Stimulated activated naive CD8-positive, alpha-beta T cell treated with anti-CD3 and anti-CD28 coated beads, Interleukin-15, Interleukin-2, amounts not matched to agents 100 U/mL and 50 U/mL, for 24 hours (primary cell): ENCODE measurements at regions not wholly inside any gene's neighbourhood (a gene's known extent, or its start where the extent isn't known, plus 50 kb on each side); places are given as distances from the start of the nearest gene placed in this dataset.
"Not testable (repeated sequence)": the region's sequence is repeated elsewhere in the genome, so short reads cannot be mapped to it uniquely, and the experiment has no call there.

Experiments
- ATAC-seq: fragments of 150-1000 bp; cut with Tn5 transposase; one replicate; pipeline ENCODE4 v1.10.0; 2021
- DNase-seq: peaks from one replicate; pipeline ENCODE4 v3.0.0; 2021

DNA sequence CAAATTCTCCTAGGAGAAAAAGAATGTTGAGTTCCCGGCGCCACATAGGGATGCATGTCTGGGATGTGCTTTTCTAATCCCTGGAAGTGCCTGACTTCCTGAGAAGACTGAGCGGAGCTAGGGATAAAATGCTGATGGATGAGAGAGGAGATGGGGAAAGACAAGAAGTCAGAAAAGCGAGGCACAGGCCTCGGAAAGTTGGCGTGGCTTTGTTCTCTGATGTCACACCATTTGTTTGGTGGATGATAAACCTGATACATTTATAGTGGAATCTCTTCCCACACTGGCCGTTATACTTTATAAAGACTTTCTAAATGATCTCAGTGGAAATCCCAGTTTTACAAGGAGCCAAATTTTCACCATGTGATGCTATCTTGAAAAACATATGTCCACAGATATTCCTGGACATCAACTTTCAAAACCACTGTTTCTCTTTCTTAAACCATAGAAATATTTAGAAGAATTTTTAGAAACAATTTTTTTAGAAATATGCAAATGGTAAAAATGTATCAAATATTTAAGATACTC, 188.8 kb upstream of the SVIL start:
- ATAC-seq, result no peak
- DNase-seq, result no peak

DNA sequence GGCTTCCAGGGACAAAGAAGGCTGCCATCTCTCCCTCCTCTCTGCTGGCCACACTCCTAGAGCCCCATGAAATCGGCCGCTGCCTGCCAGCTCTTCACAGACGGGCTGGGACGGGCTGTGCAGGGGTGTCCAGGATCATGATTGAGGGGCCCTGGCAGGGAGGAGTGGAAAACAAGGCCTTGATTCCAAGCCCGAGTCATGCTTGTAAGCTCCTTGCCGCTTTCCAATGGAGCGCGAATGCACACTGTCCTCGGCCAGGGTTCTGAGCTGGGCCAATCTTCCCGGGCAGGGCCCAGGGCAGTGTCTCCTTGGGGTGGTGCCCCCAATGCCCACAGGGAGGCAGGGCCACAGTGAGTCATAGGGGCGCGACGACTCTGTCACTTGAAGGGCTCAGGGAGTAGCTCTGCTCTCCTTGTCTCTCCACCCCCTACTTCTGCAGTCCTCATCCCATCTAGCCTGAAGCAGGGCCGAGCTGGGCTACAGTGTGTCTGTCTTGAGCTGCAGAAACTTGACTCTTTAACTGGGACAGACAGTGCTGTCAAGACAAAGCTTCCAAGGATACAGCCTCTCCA, 186.2 kb upstream of the SVIL start:
- DNase-seq (no peak), ATAC-seq (no peak)

GRCh38 chr10:29816801-29817558, 182.2 kb upstream of the SVIL start:
- ATAC-seq, result no peak
- no peak for DNase-seq

GRCh38 chr10:29815572-29815971, 180.8 kb upstream of the SVIL start:
- DNase-seq, result no peak
- ATAC-seq, result no peak

DNA sequence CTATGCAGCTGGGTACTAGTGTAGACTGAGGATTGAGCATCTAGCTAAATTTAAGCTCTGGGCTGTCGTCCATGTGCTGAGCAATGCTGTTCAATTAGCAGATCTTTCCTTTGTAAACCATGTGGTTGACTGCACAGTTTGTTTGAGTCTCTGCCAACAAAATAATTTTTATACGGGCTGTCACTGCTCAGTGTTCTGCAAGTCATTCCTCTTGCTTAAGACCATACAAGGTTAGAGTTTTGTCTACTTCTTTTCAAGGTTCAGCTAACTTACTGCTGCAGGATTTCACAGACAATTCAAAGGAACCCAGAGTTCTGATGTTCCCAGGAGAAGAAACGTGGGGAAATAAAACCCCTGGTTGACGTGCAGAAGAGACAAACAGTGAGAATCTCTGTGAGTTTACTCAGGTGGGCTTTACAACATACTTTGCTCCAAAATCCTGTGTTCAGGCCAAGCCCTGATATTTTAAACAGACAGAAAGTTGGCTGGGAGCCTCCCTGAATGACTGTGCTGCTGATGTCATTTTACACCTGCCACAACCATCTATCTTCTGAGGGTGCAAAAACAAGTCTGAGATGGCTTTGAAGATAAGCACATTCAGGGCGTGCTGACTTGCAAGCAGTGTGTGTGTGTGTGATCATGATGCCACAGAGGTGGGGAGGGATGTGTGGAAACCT, 177.1 kb upstream of the SVIL start:
- DNase-seq (peak; percentile 7), ATAC-seq (peak; percentile 74)

- ATAC-seq, result no peak
- DNase-seq, result no peak
Measured at GRCh38 chr10:29810816-29811215, 176.0 kb upstream of the SVIL start.

GRCh38 chr10:29810231-29810630, 175.5 kb upstream of the SVIL start:
- DNase-seq, ATAC-seq: not testable (repeated sequence)

DNA sequence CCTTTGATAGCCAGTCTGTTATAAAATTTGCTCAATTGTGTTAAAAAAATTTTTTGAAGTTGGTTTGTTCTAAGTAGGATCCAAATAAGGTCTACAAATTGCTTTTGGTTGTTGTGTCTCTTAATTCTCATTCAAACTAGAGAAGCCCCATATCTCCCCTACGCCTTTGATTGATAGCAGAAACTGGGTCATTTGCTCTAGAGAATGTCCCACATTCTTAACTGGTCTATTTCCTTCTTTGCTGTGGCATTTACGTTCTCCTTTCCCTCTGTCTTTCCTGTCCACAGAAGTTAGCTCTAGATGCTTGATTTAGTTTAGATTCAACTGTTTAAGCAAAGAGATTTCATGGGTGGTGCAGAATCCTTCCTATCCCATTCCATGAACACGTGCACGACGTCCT, 174.6 kb upstream of the SVIL start:
- ATAC-seq (no peak), DNase-seq (no peak)

DNA sequence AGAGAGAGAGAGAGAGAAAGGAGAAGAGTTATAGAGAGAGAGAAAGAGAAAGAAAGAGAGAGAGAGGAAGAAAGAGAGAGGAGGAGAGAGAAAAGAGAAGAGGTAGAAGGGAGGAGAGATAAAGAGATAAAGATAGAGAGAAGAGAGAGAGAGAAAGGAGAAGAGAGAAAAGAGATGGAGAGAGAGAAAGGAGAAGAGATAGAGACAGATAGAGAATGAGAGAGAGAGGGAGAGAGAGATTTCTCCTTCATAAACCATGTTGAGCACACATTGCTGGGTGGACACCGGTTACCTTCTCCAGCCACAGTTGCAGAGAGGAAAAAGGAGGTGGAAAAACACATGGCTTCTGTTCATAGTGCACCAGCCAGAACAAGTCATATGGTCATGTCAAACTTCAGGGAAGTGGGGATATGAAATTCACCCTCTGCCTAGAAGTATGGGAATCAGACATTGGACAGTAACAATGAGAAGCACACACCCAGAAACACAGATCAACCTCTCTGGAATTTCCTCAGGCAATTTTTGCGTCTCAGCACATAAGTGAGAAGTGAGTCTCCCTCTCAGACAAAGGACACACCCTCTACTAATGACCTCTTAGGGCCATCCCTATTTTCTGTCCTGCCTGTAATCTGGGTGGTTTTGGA, 172.5 kb upstream of the SVIL start:
- ATAC-seq, result no peak
- no peak for DNase-seq

DNA sequence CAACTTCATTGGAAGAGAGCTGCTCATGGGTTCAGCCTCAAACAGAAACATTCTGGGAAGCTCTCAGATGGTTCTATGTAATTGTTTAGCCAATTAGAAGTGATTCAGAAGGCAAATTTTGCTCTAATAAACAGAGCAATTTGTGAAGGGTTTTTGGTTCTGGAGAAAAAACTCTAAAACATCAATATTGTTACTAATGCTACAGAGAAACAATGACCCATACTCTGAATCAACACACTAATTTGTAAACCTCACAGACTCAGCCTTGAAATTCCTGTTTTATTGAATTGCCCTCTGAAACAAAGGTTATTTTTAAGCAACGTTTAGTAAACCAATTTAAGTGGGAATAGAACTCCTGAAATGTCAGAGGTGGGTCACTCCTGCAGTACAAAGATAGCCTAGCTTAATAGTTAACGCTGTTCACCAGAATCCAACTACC, 171.6 kb upstream of the SVIL start:
- DNase-seq (no peak), ATAC-seq (no peak)

DNA sequence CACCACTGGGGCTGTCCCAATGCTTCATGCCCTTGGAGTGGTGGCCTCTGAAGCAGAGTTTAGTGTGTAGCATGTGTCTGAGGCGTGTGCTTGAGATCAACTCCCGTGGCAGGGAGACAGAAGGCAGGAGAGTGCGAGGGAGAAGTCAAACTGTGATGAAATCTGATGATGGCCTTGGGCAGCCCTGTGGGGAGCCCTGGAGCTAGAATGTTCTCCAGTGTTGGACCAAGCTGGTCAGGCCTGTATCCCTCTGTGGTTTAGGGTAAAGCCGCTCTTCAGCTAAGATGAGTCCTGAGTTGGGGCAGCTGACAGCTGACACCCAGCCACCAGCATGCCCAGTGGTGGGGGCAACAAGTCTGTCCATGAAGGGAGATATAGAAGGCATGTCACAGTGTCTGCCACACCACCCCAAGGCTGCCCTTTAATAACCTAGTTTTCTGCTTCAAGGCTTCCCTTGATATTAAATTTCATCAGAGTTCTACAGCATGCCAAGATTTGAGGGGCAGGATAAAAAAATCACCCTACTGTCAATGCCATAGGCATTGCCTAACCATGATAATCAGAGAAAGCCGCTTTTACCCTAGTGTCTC, 170.5 kb upstream of the SVIL start:
- DNase-seq (no peak), ATAC-seq (no peak)

- ATAC-seq (peak; percentile 59), DNase-seq (peak; percentile 7)
Measured at GRCh38 chr10:29804025-29804852, 169.5 kb upstream of the SVIL start.

DNA sequence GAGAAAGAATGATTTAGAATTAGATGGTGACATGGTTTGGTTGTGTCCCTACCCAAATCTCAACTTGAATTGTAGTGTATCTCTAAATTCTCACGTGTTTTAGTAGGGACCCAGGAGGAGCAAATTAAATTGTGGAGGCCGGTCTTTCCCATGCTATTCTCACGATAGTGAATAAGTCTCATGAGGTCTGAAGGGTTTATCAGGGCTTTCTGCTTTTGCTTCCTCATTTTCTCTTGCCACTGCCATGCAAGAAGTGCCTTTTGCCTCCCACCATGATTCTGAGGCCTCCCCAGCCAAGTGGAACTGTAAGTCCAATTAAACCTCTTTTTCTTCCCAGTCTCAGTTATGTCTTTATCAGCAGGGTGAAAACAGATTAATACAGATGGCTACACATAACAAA, 167.4 kb upstream of the SVIL start:
- no peak for DNase-seq
- no peak for ATAC-seq

GRCh38 chr10:29798921-29799690, 164.3 kb upstream of the SVIL start:
- ATAC-seq, result no peak
- DNase-seq, result no peak

GRCh38 chr10:29797616-29798015, 162.8 kb upstream of the SVIL start:
- ATAC-seq (no peak), DNase-seq (no peak)

DNA sequence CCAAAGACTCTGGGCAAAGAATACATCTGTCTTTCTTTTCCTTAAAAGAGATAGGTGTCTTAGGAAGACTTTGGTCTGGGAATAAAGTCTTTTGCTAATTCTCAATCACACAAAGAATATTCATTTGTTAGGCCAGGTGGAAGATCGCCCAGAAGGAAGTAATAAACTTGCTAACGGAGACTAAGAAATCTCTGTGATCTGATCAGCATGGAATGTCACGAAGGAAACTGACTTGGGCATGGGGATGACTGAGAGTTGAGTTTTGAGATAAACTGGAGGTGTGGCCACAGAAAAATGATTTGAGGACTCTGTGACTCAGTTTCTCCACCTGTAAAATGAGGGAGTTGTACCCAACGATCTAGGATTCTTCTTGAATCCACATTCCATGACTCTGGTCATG, 161.1 kb upstream of the SVIL start:
- no peak for ATAC-seq
- DNase-seq, result no peak

DNA sequence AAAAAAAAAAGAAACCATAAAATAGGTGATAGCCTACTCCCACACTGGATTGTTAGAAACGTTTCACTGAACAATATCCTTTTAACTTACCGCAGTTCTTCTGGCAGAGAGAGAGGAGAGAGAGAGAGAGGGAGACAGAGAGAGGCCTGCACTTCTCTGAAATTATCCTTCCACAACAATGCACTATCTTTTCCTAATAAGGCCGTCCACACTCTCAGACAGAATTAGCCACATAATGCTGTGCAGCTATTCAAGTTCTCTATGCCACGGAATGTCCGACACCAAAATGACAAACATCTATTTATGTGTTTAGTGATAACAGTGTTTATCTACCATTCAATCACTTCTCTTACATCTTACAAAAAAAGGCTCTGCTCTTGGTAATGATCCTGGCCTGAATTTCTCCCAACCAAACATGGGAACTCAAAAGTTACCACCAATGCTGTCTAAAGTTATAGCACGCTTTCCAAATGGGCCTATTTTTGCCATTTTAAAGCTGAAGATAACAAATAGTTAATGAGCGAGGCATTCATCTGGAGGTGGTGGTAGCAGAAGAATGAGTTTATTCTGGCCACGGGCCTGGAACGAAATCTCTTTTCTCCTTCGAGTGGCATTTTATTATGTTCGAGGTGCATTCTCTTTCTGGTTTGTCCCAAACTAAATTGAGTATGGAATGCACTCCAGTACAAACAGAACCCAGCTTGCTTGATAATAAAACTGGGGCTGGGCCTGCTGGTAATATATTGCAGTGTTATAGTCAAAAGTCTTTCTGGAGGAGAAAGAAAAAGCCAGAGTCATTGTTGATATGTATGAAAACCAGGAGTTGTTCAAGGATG, 160.2 kb upstream of the SVIL start:
- no peak for ATAC-seq
- DNase-seq, result no peak

- DNase-seq, result no peak
Measured at GRCh38 chr10:29791773-29792172, 157.0 kb upstream of the SVIL start.

GRCh38 chr10:29790207-29790606, 155.4 kb upstream of the SVIL start:
- no peak for ATAC-seq

More at GRCh38 chr10:29791773-29792172, 157.0 kb upstream of the SVIL start:
- ATAC-seq, result no peak

DNA sequence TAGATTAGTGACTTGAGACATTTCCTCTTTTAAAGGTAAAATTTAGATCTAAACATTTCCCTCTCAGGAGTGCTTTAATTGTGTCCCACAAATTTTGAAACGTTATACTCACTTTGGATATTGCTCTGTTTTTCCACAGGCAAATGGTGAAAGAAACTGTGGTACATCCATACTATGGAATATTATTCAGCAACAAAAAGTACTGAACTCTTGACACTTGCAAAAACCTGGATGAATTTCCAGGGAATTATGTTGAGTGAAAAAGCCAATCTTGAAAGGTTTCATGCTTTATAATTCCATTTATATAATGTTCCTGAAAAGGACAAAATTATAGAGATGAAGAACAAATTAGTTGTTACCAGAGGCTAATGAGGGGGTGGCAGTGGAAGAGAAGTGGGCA, 153.3 kb upstream of the SVIL start:
- no peak for ATAC-seq
- DNase-seq, result no peak

More at GRCh38 chr10:29790207-29790606, 155.4 kb upstream of the SVIL start:
- DNase-seq, result no peak
